GM12878 (cell line): ENCODE measurements at regions not wholly inside any gene's neighbourhood (a gene's known extent, or its start where the extent isn't known, plus 50 kb on each side); places are given as distances from the start of the nearest gene placed in this dataset.

Experiments used
- CBX3 ChIP-seq: fragments of 200-600 bp; sonication (generic); IDR thresholded peaks from 2 replicates; pipeline ENCODE4 v1.6.1; 2016; ENCODE audit warnings: low read depth, borderline replicate concordance
- CEBPB ChIP-seq, 2 experiments: fragments of 150-350 bp in 1 of 2; IDR thresholded peaks; 2 replicates each; pipeline ENCODE4 v1.6.1; 2012 to 2014; ENCODE audit warnings: low read depth in 2 of 2, low read length in 2 of 2, borderline replicate concordance in 1 of 2, inconsistent platforms in 1 of 2
- IRF4 ChIP-seq: IDR thresholded peaks from 2 replicates; pipeline ENCODE4 v1.6.1; 2011; ENCODE audit warnings: low read depth, low read length
- MEF2A ChIP-seq: IDR thresholded peaks from 2 replicates; pipeline ENCODE4 v1.6.1; 2011; ENCODE audit warnings: low read depth, mild to moderate bottlenecking, low read length, moderate library complexity; ENCODE audit not compliant: insufficient read depth
- PAX8 ChIP-seq: fragments of 450-650 bp; IDR thresholded peaks from 2 replicates; pipeline ENCODE4 v1.6.1; 2017; ENCODE audit warnings: mild to moderate bottlenecking, moderate library complexity
- POU2F2 ChIP-seq: IDR thresholded peaks from 3 replicates; pipeline ENCODE4 v1.6.1; 2011; ENCODE audit warnings: low read depth, mild to moderate bottlenecking, low read length, borderline replicate concordance
- TF ChIP-seq, protein P1 (sequence below): fragments of 450-650 bp; formaldehyde crosslinking; IDR thresholded peaks from 2 replicates; pipeline ENCODE4 v1.4.0; 2022; ENCODE audit warnings: mild to moderate bottlenecking, moderate library complexity
- TF ChIP-seq, protein P2 (sequence below): fragments of 450-650 bp; IDR thresholded peaks from 2 replicates; pipeline ENCODE4 v1.6.1; 2016; ENCODE audit warnings: mild to moderate bottlenecking
- TF ChIP-seq, protein P3 (sequence below): IDR thresholded peaks from 2 replicates; pipeline ENCODE4 v1.6.1; 2011; ENCODE audit warnings: borderline replicate concordance, low read depth, mild to moderate bottlenecking, moderate library complexity, mixed read lengths, low read length; ENCODE audit not compliant: insufficient read depth; ENCODE audit errors: extremely low read length
- TF ChIP-seq, protein P4 (sequence below): IDR thresholded peaks from 2 replicates; pipeline ENCODE4 v1.6.1; 2011; ENCODE audit warnings: borderline replicate concordance, low read depth, mild to moderate bottlenecking, moderate library complexity, low read length; ENCODE audit not compliant: insufficient read depth, poor library complexity, severe bottlenecking
- TF ChIP-seq, protein P5 (sequence below): fragments of 450-650 bp; formaldehyde crosslinking; IDR thresholded peaks from 2 replicates; pipeline ENCODE4 v1.4.0; 2020; ENCODE audit warnings: mild to moderate bottlenecking, moderate library complexity
- TF ChIP-seq, protein P6 (sequence below): IDR thresholded peaks from 2 replicates; pipeline ENCODE4 v1.6.1; 2012; ENCODE audit warnings: low read depth, low read length, improper control_type of control experiment
- TF ChIP-seq, protein P7 (sequence below): fragments of 450-650 bp; IDR thresholded peaks from 2 replicates; pipeline ENCODE4 v1.6.1; 2017; ENCODE audit warnings: antibody characterized with exemption, mild to moderate bottlenecking, moderate library complexity

DNA sequence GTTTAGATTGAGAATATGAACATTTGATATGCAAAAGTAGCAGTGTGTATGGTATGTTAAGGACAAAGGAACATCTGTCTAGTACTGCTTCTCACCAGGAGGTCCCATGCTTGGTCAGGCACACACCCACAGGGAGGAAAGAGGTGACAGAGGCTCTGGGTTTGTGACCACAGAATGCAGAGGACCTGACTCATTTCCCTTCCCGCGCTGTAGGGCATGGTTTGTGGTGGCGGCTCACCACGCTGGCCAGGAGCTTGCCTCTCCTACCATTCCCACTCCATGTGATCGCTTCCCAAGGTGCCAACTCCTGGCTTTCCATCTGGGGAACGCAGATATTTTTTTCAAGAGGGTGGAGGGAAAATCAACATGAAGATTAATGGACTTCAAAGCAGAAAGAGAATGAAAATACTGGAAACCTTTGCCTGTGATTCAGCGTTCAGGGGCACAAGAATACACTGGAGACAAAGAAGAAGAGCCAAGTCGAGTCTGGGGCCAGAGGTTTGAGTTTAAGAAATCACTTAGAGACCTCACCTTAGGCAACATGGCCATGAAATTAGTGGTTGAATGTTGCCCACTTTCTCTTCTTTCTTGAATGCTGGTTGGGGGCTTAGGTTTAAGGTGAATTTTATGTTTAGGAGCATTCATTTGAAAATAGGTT lies 477.8 kb downstream of the CCDC171 start (continued):
- TF ChIP-seq, protein P1, sequence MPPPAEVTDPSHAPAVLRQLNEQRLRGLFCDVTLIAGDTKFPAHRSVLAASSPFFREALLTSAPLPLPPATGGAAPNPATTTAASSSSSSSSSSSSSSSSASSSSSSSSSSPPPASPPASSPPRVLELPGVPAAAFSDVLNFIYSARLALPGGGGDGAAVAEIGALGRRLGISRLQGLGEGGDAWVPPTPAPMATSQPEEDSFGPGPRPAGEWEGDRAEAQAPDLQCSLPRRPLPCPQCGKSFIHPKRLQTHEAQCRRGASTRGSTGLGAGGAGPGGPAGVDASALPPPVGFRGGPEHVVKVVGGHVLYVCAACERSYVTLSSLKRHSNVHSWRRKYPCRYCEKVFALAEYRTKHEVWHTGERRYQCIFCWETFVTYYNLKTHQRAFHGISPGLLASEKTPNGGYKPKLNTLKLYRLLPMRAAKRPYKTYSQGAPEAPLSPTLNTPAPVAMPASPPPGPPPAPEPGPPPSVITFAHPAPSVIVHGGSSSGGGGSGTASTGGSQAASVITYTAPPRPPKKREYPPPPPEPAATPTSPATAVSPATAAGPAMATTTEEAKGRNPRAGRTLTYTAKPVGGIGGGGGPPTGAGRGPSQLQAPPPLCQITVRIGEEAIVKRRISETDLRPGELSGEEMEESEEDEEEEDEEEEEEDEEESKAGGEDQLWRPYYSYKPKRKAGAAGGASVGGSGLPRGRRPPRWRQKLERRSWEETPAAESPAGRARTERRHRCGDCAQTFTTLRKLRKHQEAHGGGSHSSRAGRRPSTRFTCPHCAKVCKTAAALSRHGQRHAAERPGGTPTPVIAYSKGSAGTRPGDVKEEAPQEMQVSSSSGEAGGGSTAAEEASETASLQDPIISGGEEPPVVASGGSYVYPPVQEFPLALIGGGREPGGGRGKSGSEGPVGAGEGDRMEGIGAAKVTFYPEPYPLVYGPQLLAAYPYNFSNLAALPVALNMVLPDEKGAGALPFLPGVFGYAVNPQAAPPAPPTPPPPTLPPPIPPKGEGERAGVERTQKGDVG = no peak
- no peak for TF ChIP-seq CBX3
- TF ChIP-seq PAX8 = no peak
- TF ChIP-seq CEBPB (IDR thresholded peaks at IDR 0.05; ENCODE audit: borderline replicate concordance in 1 of 2, low read depth in 2 of 2, low read length in 2 of 2) = no peak
- 0 out of 3 replicates have a peak, but pooled peaks have one; percentile 43 for TF ChIP-seq POU2F2
- TF ChIP-seq, protein P2, sequence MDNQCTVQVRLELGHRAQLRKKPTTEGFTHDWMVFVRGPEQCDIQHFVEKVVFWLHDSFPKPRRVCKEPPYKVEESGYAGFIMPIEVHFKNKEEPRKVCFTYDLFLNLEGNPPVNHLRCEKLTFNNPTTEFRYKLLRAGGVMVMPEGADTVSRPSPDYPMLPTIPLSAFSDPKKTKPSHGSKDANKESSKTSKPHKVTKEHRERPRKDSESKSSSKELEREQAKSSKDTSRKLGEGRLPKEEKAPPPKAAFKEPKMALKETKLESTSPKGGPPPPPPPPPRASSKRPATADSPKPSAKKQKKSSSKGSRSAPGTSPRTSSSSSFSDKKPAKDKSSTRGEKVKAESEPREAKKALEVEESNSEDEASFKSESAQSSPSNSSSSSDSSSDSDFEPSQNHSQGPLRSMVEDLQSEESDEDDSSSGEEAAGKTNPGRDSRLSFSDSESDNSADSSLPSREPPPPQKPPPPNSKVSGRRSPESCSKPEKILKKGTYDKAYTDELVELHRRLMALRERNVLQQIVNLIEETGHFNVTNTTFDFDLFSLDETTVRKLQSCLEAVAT = peak; percentile 61; the same call in 1 of the 2 replicates
- TF ChIP-seq MEF2A = no peak
- TF ChIP-seq, protein P3, sequence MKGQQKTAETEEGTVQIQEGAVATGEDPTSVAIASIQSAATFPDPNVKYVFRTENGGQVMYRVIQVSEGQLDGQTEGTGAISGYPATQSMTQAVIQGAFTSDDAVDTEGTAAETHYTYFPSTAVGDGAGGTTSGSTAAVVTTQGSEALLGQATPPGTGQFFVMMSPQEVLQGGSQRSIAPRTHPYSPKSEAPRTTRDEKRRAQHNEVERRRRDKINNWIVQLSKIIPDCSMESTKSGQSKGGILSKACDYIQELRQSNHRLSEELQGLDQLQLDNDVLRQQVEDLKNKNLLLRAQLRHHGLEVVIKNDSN = no peak
- TF ChIP-seq, protein P4, sequence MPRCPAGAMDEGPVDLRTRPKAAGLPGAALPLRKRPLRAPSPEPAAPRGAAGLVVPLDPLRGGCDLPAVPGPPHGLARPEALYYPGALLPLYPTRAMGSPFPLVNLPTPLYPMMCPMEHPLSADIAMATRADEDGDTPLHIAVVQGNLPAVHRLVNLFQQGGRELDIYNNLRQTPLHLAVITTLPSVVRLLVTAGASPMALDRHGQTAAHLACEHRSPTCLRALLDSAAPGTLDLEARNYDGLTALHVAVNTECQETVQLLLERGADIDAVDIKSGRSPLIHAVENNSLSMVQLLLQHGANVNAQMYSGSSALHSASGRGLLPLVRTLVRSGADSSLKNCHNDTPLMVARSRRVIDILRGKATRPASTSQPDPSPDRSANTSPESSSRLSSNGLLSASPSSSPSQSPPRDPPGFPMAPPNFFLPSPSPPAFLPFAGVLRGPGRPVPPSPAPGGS = no peak
- TF ChIP-seq, protein P5, sequence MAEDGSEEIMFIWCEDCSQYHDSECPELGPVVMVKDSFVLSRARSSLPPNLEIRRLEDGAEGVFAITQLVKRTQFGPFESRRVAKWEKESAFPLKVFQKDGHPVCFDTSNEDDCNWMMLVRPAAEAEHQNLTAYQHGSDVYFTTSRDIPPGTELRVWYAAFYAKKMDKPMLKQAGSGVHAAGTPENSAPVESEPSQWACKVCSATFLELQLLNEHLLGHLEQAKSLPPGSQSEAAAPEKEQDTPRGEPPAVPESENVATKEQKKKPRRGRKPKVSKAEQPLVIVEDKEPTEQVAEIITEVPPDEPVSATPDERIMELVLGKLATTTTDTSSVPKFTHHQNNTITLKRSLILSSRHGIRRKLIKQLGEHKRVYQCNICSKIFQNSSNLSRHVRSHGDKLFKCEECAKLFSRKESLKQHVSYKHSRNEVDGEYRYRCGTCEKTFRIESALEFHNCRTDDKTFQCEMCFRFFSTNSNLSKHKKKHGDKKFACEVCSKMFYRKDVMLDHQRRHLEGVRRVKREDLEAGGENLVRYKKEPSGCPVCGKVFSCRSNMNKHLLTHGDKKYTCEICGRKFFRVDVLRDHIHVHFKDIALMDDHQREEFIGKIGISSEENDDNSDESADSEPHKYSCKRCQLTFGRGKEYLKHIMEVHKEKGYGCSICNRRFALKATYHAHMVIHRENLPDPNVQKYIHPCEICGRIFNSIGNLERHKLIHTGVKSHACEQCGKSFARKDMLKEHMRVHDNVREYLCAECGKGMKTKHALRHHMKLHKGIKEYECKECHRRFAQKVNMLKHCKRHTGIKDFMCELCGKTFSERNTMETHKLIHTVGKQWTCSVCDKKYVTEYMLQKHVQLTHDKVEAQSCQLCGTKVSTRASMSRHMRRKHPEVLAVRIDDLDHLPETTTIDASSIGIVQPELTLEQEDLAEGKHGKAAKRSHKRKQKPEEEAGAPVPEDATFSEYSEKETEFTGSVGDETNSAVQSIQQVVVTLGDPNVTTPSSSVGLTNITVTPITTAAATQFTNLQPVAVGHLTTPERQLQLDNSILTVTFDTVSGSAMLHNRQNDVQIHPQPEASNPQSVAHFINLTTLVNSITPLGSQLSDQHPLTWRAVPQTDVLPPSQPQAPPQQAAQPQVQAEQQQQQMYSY = no peak
- TF ChIP-seq, protein P6, sequence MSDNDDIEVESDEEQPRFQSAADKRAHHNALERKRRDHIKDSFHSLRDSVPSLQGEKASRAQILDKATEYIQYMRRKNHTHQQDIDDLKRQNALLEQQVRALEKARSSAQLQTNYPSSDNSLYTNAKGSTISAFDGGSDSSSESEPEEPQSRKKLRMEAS = no peak
- TF ChIP-seq, protein P7, sequence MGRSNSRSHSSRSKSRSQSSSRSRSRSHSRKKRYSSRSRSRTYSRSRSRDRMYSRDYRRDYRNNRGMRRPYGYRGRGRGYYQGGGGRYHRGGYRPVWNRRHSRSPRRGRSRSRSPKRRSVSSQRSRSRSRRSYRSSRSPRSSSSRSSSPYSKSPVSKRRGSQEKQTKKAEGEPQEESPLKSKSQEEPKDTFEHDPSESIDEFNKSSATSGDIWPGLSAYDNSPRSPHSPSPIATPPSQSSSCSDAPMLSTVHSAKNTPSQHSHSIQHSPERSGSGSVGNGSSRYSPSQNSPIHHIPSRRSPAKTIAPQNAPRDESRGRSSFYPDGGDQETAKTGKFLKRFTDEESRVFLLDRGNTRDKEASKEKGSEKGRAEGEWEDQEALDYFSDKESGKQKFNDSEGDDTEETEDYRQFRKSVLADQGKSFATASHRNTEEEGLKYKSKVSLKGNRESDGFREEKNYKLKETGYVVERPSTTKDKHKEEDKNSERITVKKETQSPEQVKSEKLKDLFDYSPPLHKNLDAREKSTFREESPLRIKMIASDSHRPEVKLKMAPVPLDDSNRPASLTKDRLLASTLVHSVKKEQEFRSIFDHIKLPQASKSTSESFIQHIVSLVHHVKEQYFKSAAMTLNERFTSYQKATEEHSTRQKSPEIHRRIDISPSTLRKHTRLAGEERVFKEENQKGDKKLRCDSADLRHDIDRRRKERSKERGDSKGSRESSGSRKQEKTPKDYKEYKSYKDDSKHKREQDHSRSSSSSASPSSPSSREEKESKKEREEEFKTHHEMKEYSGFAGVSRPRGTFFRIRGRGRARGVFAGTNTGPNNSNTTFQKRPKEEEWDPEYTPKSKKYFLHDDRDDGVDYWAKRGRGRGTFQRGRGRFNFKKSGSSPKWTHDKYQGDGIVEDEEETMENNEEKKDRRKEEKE = no peak
- 0 out of 2 replicates have a peak, but pooled peaks have one; percentile 62 for TF ChIP-seq IRF4
